Sigmoid colon (tissue), 6 donors: ENCODE measurements at regions not wholly inside any gene's neighbourhood (a gene's known extent, or its start where the extent isn't known, plus 50 kb on each side); places are given as distances from the start of the nearest gene placed in this dataset.

Source experiments
- DNase-seq: peaks from one replicate; pipeline ENCODE4 v3.0.0-alpha.2; 2019
- H3K27ac ChIP-seq, 4 donors: fragments of 200-600 bp; sonication (generic); one replicate each; pipeline ENCODE4 v1.5.1; 2016 to 2019; ENCODE audit warnings: mild to moderate bottlenecking in 1 of 4
- H3K27me3 ChIP-seq, 3 donors: fragments of 200-600 bp; sonication (generic); one replicate each; pipeline ENCODE4 v1.5.1; 2019; ENCODE audit warnings: mild to moderate bottlenecking in 1 of 3
- H3K36me3 ChIP-seq, 4 donors: fragments of 200-600 bp; sonication (generic); one replicate each; pipeline ENCODE4 v1.5.1; 2016 to 2019
- H3K4me1 ChIP-seq, 4 donors: fragments of 200-600 bp; sonication (generic); one replicate each; pipeline ENCODE4 v1.5.1; 2017 to 2019
- H3K4me3 ChIP-seq, 4 donors: fragments of 200-600 bp; sonication (generic); one replicate each; pipeline ENCODE4 v1.5.1; 2017 to 2019; ENCODE audit warnings: mild to moderate bottlenecking in 2 of 4, moderate library complexity in 1 of 4
- H3K9me3 ChIP-seq, 4 donors: fragments of 200-600 bp in 3 of 4; sonication (generic) in 3 of 4; one replicate each; pipeline versions ENCODE4 v1.5.1 to v1.6.1; 2013 to 2019
- EP300 ChIP-seq, 4 donors: sonication (generic); formaldehyde crosslinking; IDR thresholded peaks; one replicate each; pipeline ENCODE4 v1.6.1; 2017; ENCODE audit warnings: antibody characterized with exemption in 4 of 4
- POLR2A ChIP-seq, 2 donors: fragments of 450-650 bp; IDR thresholded peaks; one replicate each; pipeline ENCODE4 v1.6.1; 2016; ENCODE audit warnings: antibody characterized with exemption in 2 of 2, mild to moderate bottlenecking in 2 of 2, moderate library complexity in 2 of 2
- POLR2AphosphoS5 ChIP-seq, 4 donors: sonication (generic); formaldehyde crosslinking; IDR thresholded peaks; one replicate each; pipeline ENCODE4 v1.6.1; 2017; ENCODE audit warnings: antibody characterized with exemption in 4 of 4
- WGBS, 2 donors: extraction: QIAGEN DNeasy Blood & Tissue Kit; methylation state at CpG; one replicate each; pipeline ENCODE4 v1.1.7; 2013; 5-methylcytosine and 5-hydroxymethylcytosine counted together
- intact Hi-C: fragments of 100-400 bp; cut with DNase I; formaldehyde crosslinking; loops from one replicate; pipeline ENCODE4 v1.15.1; 2023
- TF ChIP-seq, protein P1 (sequence below), 4 experiments: fragments of 450-650 bp in 3 of 4; fragments of 200-600 bp in 1 of 4; IDR thresholded peaks; one replicate each; pipeline ENCODE4 v1.5.1; 2016 to 2019; ENCODE audit warnings: antibody characterized with exemption in 4 of 4, mild to moderate bottlenecking in 3 of 4, moderate library complexity in 2 of 4
- donor health status: healthy with polysubstance abuse.
- donor health status: healthy.

DNA sequence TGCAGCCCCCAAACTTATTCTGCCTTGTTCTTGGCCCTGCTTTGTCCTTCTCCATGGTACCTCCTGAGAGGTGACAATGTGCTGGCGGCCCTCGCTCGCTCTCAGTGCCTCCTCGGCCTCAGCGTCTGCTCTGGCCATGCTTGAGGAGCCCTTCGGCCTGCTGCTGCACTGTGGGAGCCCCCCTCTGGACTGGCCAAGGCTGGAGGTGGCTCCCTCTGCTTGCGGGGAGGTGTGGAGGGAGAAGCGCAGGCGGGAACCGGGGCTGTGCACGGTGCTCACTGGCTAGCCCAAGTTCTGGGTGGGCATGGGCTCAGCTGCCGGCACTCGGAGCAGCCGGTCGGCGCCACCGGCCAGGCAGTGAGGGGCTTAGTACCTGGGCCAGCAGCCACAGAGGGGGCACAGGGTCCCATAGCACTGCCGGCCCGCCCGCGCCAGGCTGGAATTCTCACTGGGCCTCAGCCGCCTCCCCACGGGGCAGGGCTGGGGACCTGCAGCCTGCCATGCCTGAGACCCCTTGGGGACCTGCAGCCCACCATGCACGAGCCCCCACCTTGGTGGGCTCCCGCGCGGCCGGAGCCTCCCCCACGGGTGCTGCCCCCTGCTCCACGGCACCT, 55.9 kb upstream of the RALGAPA2 start:
- TF ChIP-seq, protein P1, sequence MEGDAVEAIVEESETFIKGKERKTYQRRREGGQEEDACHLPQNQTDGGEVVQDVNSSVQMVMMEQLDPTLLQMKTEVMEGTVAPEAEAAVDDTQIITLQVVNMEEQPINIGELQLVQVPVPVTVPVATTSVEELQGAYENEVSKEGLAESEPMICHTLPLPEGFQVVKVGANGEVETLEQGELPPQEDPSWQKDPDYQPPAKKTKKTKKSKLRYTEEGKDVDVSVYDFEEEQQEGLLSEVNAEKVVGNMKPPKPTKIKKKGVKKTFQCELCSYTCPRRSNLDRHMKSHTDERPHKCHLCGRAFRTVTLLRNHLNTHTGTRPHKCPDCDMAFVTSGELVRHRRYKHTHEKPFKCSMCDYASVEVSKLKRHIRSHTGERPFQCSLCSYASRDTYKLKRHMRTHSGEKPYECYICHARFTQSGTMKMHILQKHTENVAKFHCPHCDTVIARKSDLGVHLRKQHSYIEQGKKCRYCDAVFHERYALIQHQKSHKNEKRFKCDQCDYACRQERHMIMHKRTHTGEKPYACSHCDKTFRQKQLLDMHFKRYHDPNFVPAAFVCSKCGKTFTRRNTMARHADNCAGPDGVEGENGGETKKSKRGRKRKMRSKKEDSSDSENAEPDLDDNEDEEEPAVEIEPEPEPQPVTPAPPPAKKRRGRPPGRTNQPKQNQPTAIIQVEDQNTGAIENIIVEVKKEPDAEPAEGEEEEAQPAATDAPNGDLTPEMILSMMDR (IDR thresholded peaks at IDR 0.05): no peak
- TF ChIP-seq EP300 (IDR thresholded peaks at IDR 0.05): no peak
- TF ChIP-seq POLR2AphosphoS5 (IDR thresholded peaks at IDR 0.05): no peak
- no peak for TF ChIP-seq POLR2A (IDR thresholded peaks at IDR 0.05)
- no peaks in the 10 kb centered on the region for H3K36me3 ChIP-seq
- H3K27me3 ChIP-seq: no peaks in the 10 kb centered on the region
- H3K9me3 ChIP-seq: no peaks in the 10 kb centered on the region
- H3K4me1 ChIP-seq: no peaks in the 10 kb centered on the region
- no peak overlapping the region for H3K4me3 ChIP-seq
- no peak for DNase-seq
- intact Hi-C loops: no loop called here
- no peak overlapping the region for H3K27ac ChIP-seq
- WGBS, 2 donors: 94 to 98% methylated on average over 30 of the region's 30 CpGs

DNA sequence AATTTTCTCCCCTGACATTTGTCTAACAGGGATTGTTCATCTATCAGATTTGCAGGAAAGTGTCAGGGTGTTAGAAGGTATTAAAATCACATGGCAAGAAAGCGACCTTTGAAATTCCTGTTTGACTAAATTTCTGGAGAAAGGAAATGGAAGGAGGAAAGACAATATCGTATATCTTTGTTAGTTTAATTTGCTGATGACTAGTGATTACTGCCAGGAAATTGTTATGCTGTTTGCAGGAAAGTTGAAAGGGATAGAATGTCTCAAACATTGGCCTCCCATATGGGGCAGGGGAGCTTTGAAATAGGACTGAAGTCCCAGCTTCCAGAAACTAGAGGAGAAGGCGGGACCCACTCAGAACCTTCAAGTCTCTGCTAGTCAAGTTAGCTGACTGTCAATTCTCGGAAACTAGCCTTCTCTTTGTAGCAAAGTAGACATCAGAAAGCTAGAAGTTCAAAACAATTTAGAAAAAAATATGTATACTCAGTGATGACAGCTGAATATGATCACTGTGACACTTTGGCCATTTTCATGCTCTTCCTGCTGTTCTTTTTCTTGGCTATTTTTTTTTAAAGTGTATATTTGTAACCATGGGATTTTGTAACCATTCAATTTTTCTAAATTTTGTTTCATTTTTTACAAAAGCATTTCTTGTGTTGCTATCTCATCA, 53.4 kb upstream of the RALGAPA2 start:
- DNase-seq: no peak
- WGBS, 2 donors: 41 to 57% methylated on average over 4 of the region's 4 CpGs
- Histone ChIP-seq H3K36me3 (no peaks in the 10 kb centered on the region), H3K4me3 (no peak overlapping the region), H3K27me3 (no peaks in the 10 kb centered on the region), H3K27ac (no peak overlapping the region), H3K4me1 (no peaks in the 10 kb centered on the region), H3K9me3 (no peaks in the 10 kb centered on the region)
- TF ChIP-seq POLR2A (IDR thresholded peaks at IDR 0.05) (no peak), POLR2AphosphoS5 (IDR thresholded peaks at IDR 0.05) (no peak), EP300 (IDR thresholded peaks at IDR 0.05) (no peak)
- TF ChIP-seq, protein P1 (IDR thresholded peaks at IDR 0.05): no peak
- intact Hi-C loops: no loop called here

DNA sequence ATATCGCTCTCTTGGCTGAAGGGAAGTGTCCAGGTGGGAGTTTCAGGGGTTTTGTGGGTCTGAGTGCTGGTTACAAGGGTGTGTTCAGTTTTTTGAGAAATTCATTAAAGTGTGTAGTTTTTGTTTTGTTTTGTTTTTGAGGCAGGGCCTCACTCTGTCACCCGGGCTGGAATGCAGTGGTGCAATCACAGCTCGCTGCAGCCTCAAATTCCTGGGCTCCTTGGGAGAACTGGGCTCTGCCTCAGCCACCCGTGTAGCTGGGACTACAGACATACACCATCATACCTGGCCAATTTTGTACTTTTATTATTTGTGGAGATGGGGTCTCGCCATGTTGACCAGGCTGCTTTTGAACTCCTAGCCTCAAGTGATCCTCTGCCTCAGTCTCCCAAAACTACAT, 51.2 kb upstream of the RALGAPA2 start:
- Histone ChIP-seq H3K9me3 (no peaks in the 10 kb centered on the region), H3K27me3 (no peaks in the 10 kb centered on the region), H3K36me3 (no peaks in the 10 kb centered on the region), H3K4me3 (no peak overlapping the region), H3K27ac (no peak overlapping the region), H3K4me1 (no peaks in the 10 kb centered on the region)
- WGBS, 2 donors: 90 to 92% methylated on average over 5 of the region's 5 CpGs
- DNase-seq: no peak
- TF ChIP-seq, protein P1 (IDR thresholded peaks at IDR 0.05): no peak
- TF ChIP-seq POLR2AphosphoS5 (IDR thresholded peaks at IDR 0.05): no peak
- TF ChIP-seq POLR2A (IDR thresholded peaks at IDR 0.05): no peak
- no peak for TF ChIP-seq EP300 (IDR thresholded peaks at IDR 0.05)
- intact Hi-C loops: no loop called here
